ENCODE measurements at regions not wholly inside any gene's neighbourhood (a gene's known extent, or its start where the extent isn't known, plus 50 kb on each side); places are given as distances from the start of the nearest gene placed in this dataset.
"Not testable (repeated sequence)": the region's sequence is repeated elsewhere in the genome, so short reads cannot be mapped to it uniquely, and the experiment has no call there.

DNA sequence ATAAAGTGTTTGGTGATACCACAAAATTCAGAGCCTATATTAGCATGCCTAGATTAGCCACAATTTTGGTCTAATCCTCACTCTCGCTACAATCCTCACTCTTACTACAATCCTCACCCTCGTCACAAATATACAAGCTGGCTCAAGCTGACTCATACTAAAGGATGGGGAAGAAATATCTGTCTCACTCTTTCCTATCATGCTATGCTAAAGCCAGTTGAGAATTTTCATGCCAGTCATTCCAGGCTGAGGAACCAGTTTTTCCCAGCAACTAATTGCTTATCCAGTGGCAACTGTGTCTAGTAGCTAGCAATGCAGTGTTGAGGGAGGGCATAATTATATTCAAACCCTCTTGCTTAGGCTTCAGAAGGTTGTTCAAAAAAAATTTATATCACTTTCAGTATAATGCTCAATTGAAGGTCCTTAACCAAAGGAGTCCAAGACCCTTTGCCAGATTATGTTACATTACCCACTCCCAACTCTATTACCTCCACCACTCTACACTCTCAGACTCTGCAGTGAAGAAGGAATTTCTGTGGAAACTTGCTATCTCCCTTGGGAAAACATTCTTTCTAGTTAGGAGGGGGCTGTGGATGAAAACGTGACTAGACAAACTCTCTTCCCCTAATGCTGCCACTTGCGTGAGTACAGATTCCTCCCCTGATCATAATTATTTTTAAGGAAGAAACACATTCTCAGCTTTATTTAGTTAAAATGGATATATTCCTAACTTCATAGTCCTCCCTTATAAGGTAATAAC is 810.3 kb upstream of the ACO1 start:
- intact Hi-C loops (cut with DNase I) = no loop called here

GRCh38 chr9:31582071-31582470 is 802.4 kb upstream of the ACO1 start:
- DNase-seq (ENCODE audit: low spot score) = no peak
- intact Hi-C loops (cut with DNase I) = no loop called here

More for the DNA sequence above, 810.3 kb upstream of the ACO1 start:
- DNase-seq (ENCODE audit: low spot score) = no peak

GRCh38 chr9:31582561-31582960 is 801.9 kb upstream of the ACO1 start:
- intact Hi-C loops (cut with DNase I) = no loop called here
- no peak for DNase-seq (ENCODE audit: low spot score)

GRCh38 chr9:31585158-31585557 is 799.3 kb upstream of the ACO1 start:
- intact Hi-C loops (cut with DNase I) = no loop called here

GRCh38 chr9:31587146-31587545 is 797.3 kb upstream of the ACO1 start:
- intact Hi-C loops (cut with DNase I) = no loop called here
- no peak for DNase-seq (ENCODE audit: low spot score)

More at GRCh38 chr9:31585158-31585557, 799.3 kb upstream of the ACO1 start:
- no peak for DNase-seq (ENCODE audit: low spot score)

GRCh38 chr9:31588006-31588405 is 796.4 kb upstream of the ACO1 start:
- intact Hi-C loops (cut with DNase I) = no loop called here
- DNase-seq (ENCODE audit: low spot score) = no peak

DNA sequence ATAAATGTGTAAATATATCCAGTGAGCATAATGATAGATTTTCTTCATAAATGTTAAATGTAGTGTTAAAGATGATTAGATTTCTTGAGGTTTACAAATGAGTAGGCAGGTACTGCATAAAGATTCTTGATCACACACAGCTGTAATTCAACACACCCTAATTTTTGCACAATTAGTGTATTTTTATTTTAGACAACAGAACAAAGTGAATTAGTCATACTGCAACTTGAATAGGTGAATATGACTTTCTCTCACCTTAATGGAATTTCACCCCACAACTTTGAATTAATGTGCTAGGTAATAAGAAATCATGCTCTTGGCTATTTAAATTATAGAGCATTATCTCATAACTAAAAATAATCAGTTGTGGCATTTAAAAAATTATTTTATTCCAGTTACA is 795.7 kb upstream of the ACO1 start:
- intact Hi-C loops (cut with DNase I) = no loop called here
- no peak for DNase-seq (ENCODE audit: low spot score)

GRCh38 chr9:31590091-31590490 is 794.4 kb upstream of the ACO1 start:
- intact Hi-C loops (cut with DNase I) = no loop called here
- no peak for DNase-seq (ENCODE audit: low spot score)

DNA sequence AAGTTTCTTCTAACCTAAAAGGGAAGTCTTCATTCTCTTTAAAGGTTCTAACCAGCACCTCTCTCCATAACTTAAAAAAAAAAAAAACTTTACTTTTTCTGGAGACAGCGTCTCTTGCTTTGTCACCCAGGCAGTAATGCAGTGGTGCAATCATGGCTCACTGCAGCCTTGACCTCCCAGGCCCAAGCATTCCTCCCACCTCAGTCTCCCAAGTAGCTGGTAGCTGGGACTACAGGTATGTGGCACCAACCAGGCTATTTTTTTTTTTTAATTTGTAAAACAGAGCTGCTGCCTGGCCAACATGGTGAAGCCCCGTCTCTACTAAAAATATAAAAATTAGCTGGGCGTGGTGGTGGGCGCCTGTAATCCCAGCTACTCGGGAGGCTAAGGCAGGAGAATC is 787.4 kb upstream of the ACO1 start:
- DNase-seq (ENCODE audit: low spot score) = not testable (repeated sequence)

GRCh38 chr9:31597977-31598376 is 786.5 kb upstream of the ACO1 start:
- DNase-seq (ENCODE audit: low spot score) = no peak
- intact Hi-C loops (cut with DNase I) = no loop called here

More for the DNA sequence above, 787.4 kb upstream of the ACO1 start:
- intact Hi-C loops (cut with DNase I) = not testable (repeated sequence)

DNA sequence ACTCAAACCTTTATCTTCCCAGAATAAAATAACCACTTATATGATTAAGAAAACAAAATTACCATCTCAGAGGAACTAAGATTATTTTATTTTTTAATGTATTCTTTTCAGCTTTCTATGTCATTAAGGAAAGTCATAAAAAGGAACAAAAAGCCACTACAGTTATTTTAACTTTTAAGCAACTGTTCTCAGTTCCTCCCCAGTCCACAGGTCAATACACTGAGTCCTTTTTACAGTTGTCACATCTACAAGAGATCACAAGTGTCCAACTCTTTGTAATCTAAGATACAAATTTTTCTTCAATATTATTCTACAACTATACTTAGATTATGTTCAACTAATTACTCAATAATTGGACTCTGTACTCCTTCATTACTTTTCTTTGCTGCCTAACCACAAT is 782.8 kb upstream of the ACO1 start:
- intact Hi-C loops (cut with DNase I) = no loop called here
- DNase-seq (ENCODE audit: low spot score) = no peak

DNA sequence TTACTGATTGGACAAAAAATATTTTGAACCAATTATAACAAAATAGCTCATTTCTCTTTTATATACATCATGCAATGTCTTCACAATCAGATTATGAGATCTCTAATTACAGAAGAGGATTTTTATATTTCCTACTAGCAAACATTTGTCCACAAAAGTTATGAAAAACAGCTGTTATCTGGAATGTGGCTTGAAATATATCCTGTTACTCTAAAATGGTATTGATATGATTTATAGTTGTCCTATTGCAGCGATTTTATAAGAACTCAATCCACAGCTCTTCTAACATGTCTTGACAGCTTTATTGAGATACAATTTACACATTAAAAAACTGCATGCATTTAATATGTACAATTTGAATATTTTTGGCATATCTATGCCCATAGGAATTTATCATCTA is 779.9 kb upstream of the ACO1 start:
- intact Hi-C loops (cut with DNase I) = no loop called here

DNA sequence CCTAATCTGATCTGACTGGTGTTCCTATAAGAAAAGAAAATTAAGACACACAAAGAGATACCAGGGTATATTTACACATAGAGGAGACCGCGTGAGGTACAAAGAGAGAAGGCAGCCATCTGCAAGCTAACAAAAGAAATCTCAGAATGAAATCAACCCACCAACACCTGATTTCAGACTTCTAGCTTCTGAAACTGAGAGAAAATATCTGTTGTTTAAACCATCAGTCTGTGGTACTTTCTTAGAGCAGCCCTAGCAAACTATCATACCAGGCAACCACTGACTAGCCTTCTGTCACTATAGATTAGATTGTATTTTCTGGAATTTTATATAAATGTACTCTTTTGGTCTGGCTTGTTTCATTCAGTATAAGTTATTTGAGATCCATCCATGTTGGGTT is 779.3 kb upstream of the ACO1 start:
- no peak for DNase-seq (ENCODE audit: low spot score)

More for the DNA sequence above, 779.9 kb upstream of the ACO1 start:
- no peak for DNase-seq (ENCODE audit: low spot score)

DNA sequence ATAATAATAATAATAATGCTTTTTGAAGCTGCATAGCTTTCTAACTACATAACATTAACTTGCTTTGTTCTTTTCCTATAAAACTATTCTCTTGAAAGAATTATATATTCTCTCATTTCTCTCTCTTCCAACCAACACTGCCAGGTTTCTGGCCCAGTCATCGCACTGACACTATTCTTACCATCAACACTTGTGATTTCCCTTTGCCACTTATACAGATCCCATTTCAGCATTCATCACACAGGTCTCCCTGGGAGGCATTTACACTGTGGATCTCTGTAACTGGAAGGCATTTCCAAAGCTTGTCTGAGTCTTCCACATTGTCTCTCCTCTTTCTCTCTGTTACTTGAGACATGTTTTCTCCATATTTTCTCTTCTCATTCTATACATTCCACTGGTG is 777.8 kb upstream of the ACO1 start:
- DNase-seq (ENCODE audit: low spot score) = no peak
- intact Hi-C loops (cut with DNase I) = no loop called here

More for the DNA sequence above, 779.3 kb upstream of the ACO1 start:
- intact Hi-C loops (cut with DNase I) = no loop called here

GRCh38 chr9:31608416-31608815 is 776.0 kb upstream of the ACO1 start:
- intact Hi-C loops (cut with DNase I) = no loop called here
- DNase-seq (ENCODE audit: low spot score) = no peak

DNA sequence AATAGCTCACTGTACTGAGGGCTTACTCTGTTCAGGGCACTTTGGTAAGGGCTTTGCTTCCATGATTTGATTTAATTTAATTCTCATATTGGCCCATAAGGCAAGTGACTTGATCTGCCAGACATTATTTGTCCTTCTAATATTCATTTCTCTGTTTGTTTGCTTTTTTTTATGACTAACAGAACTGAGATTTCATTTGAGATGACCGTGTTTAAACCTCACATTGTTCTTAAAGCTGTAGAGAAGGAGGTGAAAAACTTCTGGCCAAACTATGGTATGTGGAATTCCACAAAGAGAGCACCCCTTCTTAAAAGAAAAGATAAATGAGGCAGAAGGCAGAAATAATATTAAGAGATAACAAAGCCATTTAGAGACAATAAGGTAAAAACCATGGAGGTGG is 775.6 kb upstream of the ACO1 start:
- intact Hi-C loops (cut with DNase I) = no loop called here
- DNase-seq (ENCODE audit: low spot score) = no peak

DNA sequence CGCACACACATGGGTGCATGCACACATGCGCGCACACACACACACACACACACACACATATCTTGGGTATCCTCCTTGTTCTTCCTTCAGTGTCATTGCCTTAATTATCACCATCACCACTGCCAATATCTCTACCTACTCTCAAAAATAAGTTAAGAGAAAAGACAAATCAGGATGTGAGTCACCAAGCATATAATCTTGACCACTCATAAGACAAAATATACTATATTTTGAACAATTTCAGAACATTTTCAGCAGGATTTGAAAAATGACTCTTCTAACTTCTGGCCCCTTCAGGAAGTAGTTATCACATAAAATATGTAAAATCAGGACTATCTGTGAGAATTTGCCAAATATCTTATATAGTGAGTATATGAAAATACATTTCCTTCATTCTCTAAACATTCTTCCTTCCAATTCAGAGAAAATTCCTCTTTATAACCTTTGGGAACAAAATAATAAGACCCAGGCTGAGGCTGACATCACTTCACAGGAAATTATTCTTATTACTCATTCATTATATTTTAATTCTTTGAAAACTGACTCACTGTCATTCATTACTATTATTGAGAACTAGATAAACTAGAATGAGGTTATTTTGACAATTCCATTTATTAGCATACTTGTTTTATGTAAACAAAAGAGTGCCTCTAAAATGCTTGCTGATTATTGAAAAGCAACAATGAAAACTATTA is 772.0 kb upstream of the ACO1 start:
- intact Hi-C loops (cut with DNase I) = no loop called here
- DNase-seq (ENCODE audit: low spot score) = no peak

DNA sequence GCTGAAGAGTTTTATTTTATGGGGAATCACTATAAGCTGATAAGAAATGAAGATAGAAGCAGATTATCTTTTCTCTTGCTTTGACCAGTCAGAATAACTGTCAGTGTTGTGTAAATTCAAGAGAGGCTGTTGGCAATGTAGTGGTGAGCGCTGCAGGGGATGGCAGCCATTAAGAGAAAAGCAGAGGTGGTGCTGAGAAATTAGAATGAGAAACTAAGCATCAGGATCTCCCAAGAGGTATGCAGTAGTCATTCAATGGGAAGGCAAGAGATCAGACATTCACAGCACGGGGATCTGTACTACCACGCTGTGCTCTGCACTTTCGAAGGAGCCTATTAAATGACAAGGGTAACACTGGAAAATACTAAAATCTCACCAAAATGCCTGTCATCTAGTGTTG is 768.5 kb upstream of the ACO1 start:
- DNase-seq (ENCODE audit: low spot score) = no peak
- intact Hi-C loops (cut with DNase I) = no loop called here

GRCh38 chr9:31623511-31623910 is 760.9 kb upstream of the ACO1 start:
- no peak for DNase-seq (ENCODE audit: low spot score)
- intact Hi-C loops (cut with DNase I) = no loop called here

GRCh38 chr9:31629292-31629691 is 755.2 kb upstream of the ACO1 start:
- no peak for DNase-seq (ENCODE audit: low spot score)
- intact Hi-C loops (cut with DNase I) = no loop called here

DNA sequence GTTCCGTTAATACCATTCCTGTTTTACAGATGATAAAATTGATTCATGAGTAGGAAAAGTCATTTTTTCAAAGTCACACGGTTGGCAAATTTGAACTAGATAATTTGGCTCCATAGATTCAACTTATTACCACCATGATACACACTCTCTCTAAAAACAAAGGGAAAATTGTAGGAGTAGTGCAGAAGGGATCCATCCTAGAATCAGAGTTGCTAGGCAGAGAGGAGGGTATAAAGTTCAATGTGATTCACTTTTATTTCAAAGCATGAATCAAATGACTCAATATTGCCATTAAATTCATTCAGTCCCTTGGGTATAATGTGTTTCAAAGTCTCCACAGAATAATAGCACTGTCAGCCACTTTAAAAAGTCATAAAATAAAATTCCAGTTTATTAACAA is 747.2 kb upstream of the ACO1 start:
- intact Hi-C loops (cut with DNase I) = no loop called here

More for the DNA sequence above, 747.2 kb upstream of the ACO1 start:
- DNase-seq (ENCODE audit: low spot score) = no peak

Measured in posterior vena cava (tissue), 2 donors.